Activated naive CD8-positive, alpha-beta T cell (primary cell): ENCODE measurements at regions not wholly inside any gene's neighbourhood (a gene's known extent, or its start where the extent isn't known, plus 50 kb on each side); places are given as distances from the start of the nearest gene placed in this dataset.
"Not testable (repeated sequence)": the region's sequence is repeated elsewhere in the genome, so short reads cannot be mapped to it uniquely, and the experiment has no call there.

Experiments used
- H3K27ac Mint-ChIP-seq: one replicate; pipeline ENCODE4 v1.8.0; 2021; ENCODE audit warnings: mixed read lengths
- H3K27me3 Mint-ChIP-seq: one replicate; pipeline ENCODE4 v1.8.0; 2021; ENCODE audit warnings: mixed read lengths
- H3K36me3 Mint-ChIP-seq: one replicate; pipeline ENCODE4 v1.8.0; 2021; ENCODE audit warnings: mixed read lengths
- H3K4me1 Mint-ChIP-seq: one replicate; pipeline ENCODE4 v1.8.0; 2021; ENCODE audit warnings: low read depth, mixed read lengths
- H3K4me3 Mint-ChIP-seq: one replicate; pipeline ENCODE4 v1.8.0; 2021; ENCODE audit warnings: mild to moderate bottlenecking, mixed read lengths
- H3K9me3 Mint-ChIP-seq: one replicate; pipeline ENCODE4 v1.8.0; 2021; ENCODE audit warnings: low read depth, mixed read lengths

DNA sequence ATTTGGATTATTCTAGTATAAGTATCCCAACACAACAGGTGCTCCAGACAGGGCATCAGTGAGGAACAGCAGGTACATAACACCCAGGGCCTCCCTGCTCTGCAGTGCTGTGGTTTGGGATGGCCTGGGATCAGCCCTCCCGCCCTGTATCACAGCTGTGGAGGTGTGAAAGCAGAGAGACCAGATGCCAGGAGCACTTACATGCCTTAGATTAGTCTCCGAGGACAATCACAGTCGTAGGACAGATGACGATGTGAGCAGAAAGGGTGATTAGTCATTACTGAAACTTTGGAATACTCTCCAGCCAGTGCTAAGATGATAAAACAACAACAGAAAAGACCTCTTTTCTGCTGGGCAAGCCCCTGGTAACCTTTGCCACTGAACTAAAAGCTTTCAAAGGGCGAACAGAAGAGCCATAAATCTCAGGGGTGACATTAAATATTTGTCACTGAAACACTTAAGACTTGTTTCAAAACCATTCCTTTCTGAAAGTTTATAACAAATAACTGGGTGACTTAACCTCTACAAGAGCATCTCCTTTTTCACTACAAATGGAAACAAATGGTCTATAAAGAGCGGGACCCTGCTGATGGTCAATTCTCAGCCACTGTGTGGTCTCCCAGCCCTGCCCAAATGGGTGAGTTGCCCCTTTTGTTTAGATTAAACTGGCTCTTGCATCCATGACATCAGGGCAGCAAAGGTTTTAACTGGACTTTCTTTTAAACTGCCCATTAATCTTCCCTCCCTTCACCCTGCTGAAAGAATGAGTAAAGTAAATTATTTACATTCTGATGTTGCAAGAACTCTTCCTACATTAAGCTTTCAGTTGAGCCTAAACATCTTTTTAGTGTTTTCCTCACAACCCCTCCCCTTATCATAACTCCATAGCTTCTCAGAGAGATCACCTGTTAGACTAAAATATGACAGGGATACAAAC lies 183.1 kb upstream of the COX10 start:
- Mint-ChIP-seq H3K36me3 (no peaks in the 10 kb centered on the region), H3K4me1 (no peaks in the 10 kb centered on the region), H3K27me3 (no peaks in the 10 kb centered on the region), H3K9me3 (no peaks in the 10 kb centered on the region), H3K27ac (no peak overlapping the region), H3K4me3 (no peak overlapping the region)

- H3K27me3 Mint-ChIP-seq: no peaks in the 10 kb centered on the region
Observed at GRCh38 chr17:13888056-13888609, 181.2 kb upstream of the COX10 start.

GRCh38 chr17:13908971-13909370 lies 160.3 kb upstream of the COX10 start:
- H3K27ac Mint-ChIP-seq, H3K36me3 Mint-ChIP-seq, H3K9me3 Mint-ChIP-seq, H3K4me3 Mint-ChIP-seq, H3K4me1 Mint-ChIP-seq, H3K27me3 Mint-ChIP-seq: not testable (repeated sequence)

More at GRCh38 chr17:13888056-13888609, 181.2 kb upstream of the COX10 start:
- H3K9me3 Mint-ChIP-seq: no peaks in the 10 kb centered on the region
- no peak overlapping the region for H3K27ac Mint-ChIP-seq
- H3K4me3 Mint-ChIP-seq: no peak overlapping the region
- H3K4me1 Mint-ChIP-seq: no peaks in the 10 kb centered on the region
- H3K36me3 Mint-ChIP-seq: no peaks in the 10 kb centered on the region

GRCh38 chr17:13909901-13910519 lies 159.3 kb upstream of the COX10 start:
- Mint-ChIP-seq H3K27me3 (no peaks in the 10 kb centered on the region), H3K36me3 (peaks cover 2% of the 10 kb centered on the region), H3K4me3 (no peak overlapping the region), H3K9me3 (no peaks in the 10 kb centered on the region), H3K27ac (no peak overlapping the region), H3K4me1 (no peaks in the 10 kb centered on the region)

DNA sequence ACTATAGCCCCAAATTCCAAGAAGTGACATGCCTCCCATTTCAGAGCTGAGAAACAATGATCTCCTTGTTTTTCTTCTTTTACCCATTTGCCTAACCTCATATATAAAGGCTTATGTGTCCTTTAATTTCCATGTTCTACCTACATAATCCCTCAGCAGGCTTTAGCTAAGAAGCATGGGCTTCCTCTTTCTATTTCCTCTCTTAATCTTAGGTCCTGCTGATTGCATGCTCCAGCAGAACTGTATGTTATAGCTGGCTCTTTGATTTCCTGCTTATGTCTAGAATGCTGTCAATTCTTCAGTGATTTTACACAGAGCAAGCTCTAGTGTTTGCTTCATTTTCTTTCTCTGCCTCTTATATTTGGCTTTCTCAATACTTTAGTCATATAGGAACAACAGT lies 151.7 kb upstream of the COX10 start:
- H3K4me1 Mint-ChIP-seq: no peaks in the 10 kb centered on the region
- no peak overlapping the region for H3K4me3 Mint-ChIP-seq
- H3K9me3 Mint-ChIP-seq: no peaks in the 10 kb centered on the region
- H3K27ac Mint-ChIP-seq: no peak overlapping the region
- peaks cover 4% of the 10 kb centered on the region for H3K36me3 Mint-ChIP-seq
- no peaks in the 10 kb centered on the region for H3K27me3 Mint-ChIP-seq

GRCh38 chr17:13918247-13918646 lies 151.1 kb upstream of the COX10 start:
- no peak overlapping the region for H3K27ac Mint-ChIP-seq
- H3K4me3 Mint-ChIP-seq: no peak overlapping the region
- H3K9me3 Mint-ChIP-seq: no peaks in the 10 kb centered on the region
- no peaks in the 10 kb centered on the region for H3K4me1 Mint-ChIP-seq
- H3K36me3 Mint-ChIP-seq: peaks cover 5% of the 10 kb centered on the region
- H3K27me3 Mint-ChIP-seq: no peaks in the 10 kb centered on the region

- H3K4me3 Mint-ChIP-seq: no peak overlapping the region
- no peaks in the 10 kb centered on the region for H3K27me3 Mint-ChIP-seq
- no peaks in the 10 kb centered on the region for H3K9me3 Mint-ChIP-seq
- H3K36me3 Mint-ChIP-seq: peaks cover 5% of the 10 kb centered on the region
- H3K27ac Mint-ChIP-seq: no peak overlapping the region
- no peaks in the 10 kb centered on the region for H3K4me1 Mint-ChIP-seq
Observed at GRCh38 chr17:13919818-13920217, 149.5 kb upstream of the COX10 start.

DNA sequence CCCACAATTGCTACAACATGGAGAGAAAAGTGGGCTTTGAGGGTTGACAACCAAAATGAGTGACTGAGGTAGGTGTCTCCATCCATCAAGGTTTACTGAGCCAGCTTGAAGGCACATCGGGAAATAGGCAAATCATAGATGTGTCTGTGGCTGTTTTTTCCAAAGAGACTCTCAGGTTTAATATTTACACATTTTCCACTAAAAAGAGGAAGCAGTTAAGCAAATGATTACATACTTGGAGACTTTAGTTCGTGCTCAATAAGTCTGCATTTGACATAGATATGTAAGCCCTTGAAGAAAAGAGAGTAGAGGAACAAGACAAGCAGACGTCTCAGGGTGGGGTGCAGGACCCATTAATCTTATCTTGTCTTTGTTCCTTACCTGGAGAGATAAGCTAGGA lies 148.9 kb upstream of the COX10 start:
- Mint-ChIP-seq H3K36me3 (peaks cover 5% of the 10 kb centered on the region), H3K4me1 (no peaks in the 10 kb centered on the region), H3K4me3 (no peak overlapping the region), H3K9me3 (no peaks in the 10 kb centered on the region), H3K27me3 (no peaks in the 10 kb centered on the region), H3K27ac (no peak overlapping the region)

- Mint-ChIP-seq H3K4me1 (no peaks in the 10 kb centered on the region), H3K4me3 (no peak overlapping the region), H3K9me3 (no peaks in the 10 kb centered on the region), H3K36me3 (peaks cover 5% of the 10 kb centered on the region), H3K27me3 (no peaks in the 10 kb centered on the region), H3K27ac (no peak overlapping the region)
Observed at GRCh38 chr17:13921841-13922776, 147.2 kb upstream of the COX10 start.

DNA sequence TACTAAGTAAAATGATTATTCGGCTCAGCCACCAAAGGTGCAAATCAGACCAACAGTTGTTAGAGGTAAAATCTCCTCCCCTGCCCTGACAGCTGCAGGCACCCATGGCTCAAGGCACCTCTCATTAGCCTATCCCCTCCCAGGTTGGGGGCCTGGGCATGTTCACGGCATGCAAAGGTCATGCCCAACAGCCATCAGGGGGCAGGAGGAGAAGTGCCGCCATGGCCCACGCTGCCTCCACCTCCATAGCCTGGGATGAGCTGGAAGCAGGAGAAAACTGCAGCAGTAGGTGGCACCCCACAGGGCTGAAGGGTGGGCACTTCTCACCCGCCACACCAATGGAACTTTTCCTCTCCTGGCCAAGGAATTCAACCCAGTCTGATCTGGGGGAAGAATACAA lies 146.4 kb upstream of the COX10 start:
- Mint-ChIP-seq H3K27me3 (no peaks in the 10 kb centered on the region), H3K9me3 (no peaks in the 10 kb centered on the region), H3K4me1 (no peaks in the 10 kb centered on the region), H3K36me3 (peaks cover 6% of the 10 kb centered on the region), H3K4me3 (no peak overlapping the region), H3K27ac (no peak overlapping the region)

GRCh38 chr17:13925579-13925978 lies 143.7 kb upstream of the COX10 start:
- H3K27ac Mint-ChIP-seq: no peak overlapping the region
- no peaks in the 10 kb centered on the region for H3K9me3 Mint-ChIP-seq
- H3K4me1 Mint-ChIP-seq: no peaks in the 10 kb centered on the region
- no peak overlapping the region for H3K4me3 Mint-ChIP-seq
- H3K27me3 Mint-ChIP-seq: no peaks in the 10 kb centered on the region
- peaks cover 10% of the 10 kb centered on the region for H3K36me3 Mint-ChIP-seq

GRCh38 chr17:13931111-13931526 lies 138.2 kb upstream of the COX10 start:
- Mint-ChIP-seq H3K4me3 (no peak overlapping the region), H3K27ac (no peak overlapping the region), H3K9me3 (no peaks in the 10 kb centered on the region), H3K4me1 (no peaks in the 10 kb centered on the region), H3K36me3 (peaks cover 15% of the 10 kb centered on the region), H3K27me3 (no peaks in the 10 kb centered on the region)

DNA sequence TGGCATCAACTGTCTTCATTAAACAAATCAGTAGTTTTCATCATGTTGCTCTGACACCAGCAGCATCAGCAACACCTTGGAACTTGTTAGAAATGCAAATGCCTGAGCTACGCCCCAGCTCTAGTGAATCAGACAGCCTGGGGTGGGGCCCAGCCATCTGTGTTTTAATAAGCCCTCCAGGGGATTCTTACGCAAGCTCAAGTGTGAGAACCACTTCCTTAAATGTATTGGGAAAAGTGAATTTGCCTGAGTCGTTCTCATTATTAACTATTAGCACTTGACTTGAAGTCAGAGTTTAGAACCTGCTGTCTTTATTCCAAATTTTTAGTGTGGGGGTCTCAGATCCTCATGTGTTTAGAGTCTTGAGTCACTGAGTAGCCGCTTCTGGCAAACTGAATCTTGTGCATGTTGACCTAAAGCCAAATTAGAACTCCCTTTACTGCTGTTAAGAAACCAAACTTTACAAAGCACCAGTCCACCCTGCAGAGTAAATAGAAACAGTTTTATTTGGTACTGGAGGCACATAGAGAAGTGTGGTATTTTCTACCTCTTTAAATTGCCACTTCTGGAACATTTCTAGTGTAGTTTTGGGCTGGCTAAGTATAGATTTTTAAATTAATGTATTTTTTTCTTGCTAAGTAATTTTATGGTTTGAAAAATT lies 137.4 kb upstream of the COX10 start:
- Mint-ChIP-seq H3K36me3 (peaks cover 15% of the 10 kb centered on the region), H3K27me3 (no peaks in the 10 kb centered on the region), H3K4me1 (no peaks in the 10 kb centered on the region), H3K27ac (no peak overlapping the region), H3K9me3 (no peaks in the 10 kb centered on the region), H3K4me3 (no peak overlapping the region)
